Fibroblast of villous mesenchyme (primary cell): ENCODE measurements at regions not wholly inside any gene's neighbourhood (a gene's known extent, or its start where the extent isn't known, plus 50 kb on each side); places are given as distances from the start of the nearest gene placed in this dataset.
"Not testable (repeated sequence)": the region's sequence is repeated elsewhere in the genome, so short reads cannot be mapped to it uniquely, and the experiment has no call there.

Source experiments
- DNase-seq: peaks from one replicate; pipeline ENCODE4 v3.0.0-alpha.2; 2010; ENCODE audit warnings: low read depth
- H3K4me3 ChIP-seq: 2 replicates; pipeline ENCODE4 v1.5.1; 2011; ENCODE audit warnings: low read depth, mild to moderate bottlenecking, low read length
- TF ChIP-seq, protein P1 (sequence below): IDR thresholded peaks from 2 replicates; pipeline ENCODE4 v1.5.1; 2012; ENCODE audit warnings: low read depth, mild to moderate bottlenecking, low read length; ENCODE audit not compliant: insufficient read depth

DNA sequence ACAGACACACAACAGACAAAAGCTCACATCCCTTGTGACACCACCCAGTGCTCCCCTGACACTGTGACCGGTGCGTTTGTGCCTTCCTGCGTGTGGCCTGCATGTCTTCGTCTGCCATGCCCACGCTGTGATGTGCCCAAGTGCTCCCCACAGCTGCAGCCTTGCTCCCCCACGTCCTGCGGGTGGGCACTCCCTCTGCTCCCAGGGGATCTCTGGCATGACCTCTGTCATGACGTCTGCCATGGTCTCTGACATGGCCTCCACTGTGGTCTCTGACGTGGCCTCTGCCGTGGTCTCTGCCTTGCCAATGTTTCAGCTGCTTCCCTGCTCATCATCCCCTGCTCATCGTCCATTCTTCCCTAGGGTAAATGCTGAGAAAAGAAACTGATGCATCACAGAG, 200.9 kb downstream of the DLL1 start:
- TF ChIP-seq, protein P1, sequence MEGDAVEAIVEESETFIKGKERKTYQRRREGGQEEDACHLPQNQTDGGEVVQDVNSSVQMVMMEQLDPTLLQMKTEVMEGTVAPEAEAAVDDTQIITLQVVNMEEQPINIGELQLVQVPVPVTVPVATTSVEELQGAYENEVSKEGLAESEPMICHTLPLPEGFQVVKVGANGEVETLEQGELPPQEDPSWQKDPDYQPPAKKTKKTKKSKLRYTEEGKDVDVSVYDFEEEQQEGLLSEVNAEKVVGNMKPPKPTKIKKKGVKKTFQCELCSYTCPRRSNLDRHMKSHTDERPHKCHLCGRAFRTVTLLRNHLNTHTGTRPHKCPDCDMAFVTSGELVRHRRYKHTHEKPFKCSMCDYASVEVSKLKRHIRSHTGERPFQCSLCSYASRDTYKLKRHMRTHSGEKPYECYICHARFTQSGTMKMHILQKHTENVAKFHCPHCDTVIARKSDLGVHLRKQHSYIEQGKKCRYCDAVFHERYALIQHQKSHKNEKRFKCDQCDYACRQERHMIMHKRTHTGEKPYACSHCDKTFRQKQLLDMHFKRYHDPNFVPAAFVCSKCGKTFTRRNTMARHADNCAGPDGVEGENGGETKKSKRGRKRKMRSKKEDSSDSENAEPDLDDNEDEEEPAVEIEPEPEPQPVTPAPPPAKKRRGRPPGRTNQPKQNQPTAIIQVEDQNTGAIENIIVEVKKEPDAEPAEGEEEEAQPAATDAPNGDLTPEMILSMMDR: no peak
- DNase-seq: no peak
- no peak overlapping the region for H3K4me3 ChIP-seq

DNA sequence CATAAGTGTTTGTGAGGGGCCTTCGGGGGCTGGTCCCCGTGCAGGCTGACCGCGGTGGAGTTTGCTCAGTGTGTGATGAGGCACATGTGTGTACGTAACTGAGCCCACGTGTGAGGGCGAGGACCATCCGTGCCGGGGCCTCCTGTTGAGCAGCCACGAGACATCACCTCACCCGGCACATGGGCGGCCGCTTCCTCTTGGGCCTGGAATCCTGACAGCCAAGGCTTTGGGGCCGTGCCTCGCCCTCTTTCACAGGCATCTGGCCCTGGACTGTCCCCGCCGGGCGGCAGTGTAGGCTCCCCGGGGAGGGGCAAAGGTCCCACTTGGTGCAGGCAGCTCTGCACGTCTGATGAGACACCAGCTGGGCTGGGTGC, 202.3 kb downstream of the DLL1 start:
- no peak for DNase-seq
- no peak overlapping the region for H3K4me3 ChIP-seq
- TF ChIP-seq, protein P1: no peak

DNA sequence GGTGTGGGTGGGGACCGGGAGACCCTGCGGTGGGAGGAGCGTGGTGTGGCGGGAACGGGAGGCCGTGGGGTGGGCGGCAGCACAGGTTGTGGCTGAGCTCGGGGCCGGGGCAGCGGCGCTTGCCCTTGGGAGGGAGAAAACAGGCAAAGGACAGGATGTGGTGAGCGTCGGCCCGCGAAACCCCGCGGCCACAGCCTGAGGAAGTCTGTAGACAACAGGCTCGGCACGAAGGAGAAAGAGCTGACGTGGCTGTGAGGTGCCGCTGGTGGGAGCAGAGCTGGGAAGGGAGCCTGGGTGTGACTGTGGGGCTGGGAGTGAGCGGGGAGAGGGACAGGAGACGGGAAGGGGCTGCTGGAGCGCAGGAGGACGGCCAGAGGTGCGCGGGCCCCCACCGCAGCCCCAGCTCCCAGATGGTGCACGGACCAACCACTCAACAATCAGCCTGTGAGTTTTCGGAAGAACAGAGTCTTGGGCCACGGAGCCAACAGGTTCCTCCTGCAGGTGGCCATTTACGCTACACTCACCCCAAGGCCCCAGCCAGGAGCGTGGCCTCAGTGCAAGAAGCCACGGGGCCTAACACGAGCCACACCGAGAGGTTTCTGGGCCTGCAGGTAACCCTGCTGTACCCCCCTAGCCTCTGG, 202.8 kb downstream of the DLL1 start:
- TF ChIP-seq, protein P1: no peak
- no peak for DNase-seq
- H3K4me3 ChIP-seq: no peak overlapping the region

DNA sequence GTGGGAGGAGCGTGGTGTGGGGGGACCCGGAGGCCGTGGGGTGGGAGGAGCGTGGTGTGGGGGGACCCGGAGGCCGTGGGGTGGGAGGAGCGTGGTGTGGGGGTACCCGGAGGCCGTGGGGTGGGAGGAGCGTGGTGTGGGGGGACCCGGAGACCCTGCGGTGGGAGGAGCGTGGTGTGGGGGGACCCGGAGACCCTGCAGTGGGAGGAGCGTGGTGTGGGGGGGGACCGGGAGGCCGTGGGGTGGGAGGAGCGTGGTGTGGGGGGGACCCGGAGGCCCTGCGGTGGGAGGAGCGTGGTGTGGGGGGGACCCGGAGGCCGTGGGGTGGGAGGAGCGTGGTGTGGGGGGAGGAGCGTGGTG, 203.5 kb downstream of the DLL1 start:
- DNase-seq: not testable (repeated sequence)

DNA sequence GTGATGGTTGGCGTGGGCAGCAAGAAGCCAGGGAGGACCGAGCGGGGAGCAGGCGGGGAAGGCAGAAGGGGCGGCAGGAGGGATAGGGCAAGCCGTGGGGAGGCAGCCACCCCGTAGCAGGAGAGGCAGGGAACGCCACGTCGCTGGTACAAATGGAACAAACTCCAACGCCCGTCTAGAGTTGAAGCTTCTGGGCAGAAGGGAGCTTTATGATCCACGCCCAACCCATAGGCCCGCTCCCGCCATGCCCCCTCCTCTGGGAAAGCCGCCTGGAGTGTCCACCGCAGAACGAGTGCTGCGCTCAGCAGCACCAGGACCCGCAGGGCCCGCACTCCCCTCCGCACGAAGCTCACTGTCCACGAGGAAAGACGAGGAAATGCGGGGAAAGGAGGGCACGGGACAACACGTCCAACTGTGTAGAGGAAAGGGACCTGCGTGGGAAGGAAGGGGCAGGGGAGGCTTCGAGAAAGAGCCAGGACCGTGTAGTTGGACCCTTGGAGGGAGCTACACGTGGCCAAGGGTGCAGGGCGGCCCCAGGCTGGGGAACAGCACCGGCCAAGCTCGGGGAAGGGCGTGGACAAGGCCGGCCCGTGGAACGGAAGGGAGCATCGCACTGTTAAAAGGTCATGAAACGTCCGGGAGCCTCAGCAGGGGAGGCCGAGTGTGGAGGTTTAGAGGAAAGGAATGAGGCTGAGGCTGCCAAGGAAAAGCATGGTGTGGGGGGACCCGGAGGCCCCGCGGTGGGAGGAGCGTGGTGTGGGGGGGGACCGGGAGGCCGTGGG, 204.0 kb downstream of the DLL1 start:
- no peak overlapping the region for H3K4me3 ChIP-seq
- TF ChIP-seq, protein P1: no peak
- no peak for DNase-seq

More for the DNA sequence above, 203.5 kb downstream of the DLL1 start:
- H3K4me3 ChIP-seq: not testable (repeated sequence)

DNA sequence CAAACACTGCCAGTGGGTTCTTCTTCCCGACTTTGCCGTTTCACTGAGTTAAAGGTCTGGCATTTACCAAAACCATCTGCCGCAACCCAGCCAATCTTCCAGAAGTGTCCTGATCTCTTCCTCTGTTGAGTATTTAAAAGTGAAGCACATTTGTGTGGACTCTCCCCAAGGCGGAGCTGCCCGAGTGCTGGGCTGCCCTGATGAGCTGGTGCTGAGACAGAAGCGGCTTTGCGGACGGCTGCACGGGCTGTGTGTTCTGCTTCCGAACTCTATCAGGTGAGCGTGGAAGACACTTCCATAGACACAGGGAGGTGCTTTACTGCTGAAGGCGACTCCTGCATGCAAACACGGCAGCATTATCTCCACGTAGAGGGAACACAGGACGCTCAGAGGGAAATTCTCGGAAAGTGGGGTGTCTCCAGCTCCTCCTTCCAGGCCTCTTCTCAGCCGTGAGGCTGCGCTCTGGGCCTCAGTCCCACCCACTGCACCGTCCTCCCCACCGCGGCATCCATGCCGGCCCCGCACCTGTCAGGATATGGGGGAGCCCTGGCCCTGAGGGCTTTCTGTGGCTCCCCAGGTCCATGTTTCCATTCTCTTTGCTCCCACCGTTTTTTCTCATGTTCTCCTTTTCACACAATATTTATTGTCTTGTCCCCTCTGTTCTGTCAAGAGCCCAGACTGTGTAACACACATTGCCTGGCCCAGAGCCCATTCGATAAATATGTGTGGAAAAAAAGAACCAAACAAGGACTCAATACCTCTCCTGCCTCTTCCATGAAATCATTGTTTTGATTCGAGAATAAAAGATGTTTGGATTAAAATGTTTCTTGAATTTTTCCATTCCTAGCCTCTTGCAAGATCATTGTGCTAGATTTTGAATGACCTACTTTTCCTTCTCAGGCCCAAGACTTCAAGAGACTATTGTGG, 205.1 kb downstream of the DLL1 start:
- TF ChIP-seq, protein P1: no peak
- peak; percentile 37 for DNase-seq
- H3K4me3 ChIP-seq: no peak overlapping the region
